ENCODE measurements at regions not wholly inside any gene's neighbourhood (a gene's known extent, or its start where the extent isn't known, plus 50 kb on each side); places are given as distances from the start of the nearest gene placed in this dataset.

DNA sequence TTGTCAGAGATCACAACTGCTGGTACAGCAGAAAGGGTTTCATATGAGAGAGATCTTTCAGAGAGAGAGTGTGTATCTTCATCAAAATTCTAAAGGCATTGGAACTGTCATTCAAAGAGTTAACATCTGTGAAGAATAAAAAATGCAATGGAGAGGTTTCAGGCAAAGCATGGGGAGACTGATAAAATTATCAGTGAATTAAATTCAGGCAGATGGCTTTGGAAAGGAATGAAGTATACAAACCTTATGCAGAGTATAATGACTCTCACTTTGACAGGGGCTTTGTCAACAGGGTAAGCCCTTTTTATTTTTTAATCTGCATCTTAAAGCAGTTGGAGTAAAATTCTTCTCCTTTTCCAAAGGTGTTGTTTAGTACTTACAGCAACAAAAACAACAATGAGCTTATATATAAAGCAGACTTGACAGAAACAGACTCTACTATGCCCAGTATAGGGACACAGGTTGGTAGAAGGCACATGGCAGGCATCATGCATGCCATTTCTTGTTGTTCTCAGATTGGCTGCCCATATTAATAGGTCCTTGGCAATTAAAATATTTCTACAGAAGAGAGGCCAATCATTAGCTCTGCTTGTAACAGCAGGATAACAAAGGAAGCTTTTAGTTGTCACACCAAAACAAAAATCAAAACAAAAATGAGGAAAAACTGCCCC is 54.9 kb upstream of the NXPH1 start:
- DNase-seq (ENCODE audit: low read depth), result no peak
- TF ChIP-seq, protein P1, sequence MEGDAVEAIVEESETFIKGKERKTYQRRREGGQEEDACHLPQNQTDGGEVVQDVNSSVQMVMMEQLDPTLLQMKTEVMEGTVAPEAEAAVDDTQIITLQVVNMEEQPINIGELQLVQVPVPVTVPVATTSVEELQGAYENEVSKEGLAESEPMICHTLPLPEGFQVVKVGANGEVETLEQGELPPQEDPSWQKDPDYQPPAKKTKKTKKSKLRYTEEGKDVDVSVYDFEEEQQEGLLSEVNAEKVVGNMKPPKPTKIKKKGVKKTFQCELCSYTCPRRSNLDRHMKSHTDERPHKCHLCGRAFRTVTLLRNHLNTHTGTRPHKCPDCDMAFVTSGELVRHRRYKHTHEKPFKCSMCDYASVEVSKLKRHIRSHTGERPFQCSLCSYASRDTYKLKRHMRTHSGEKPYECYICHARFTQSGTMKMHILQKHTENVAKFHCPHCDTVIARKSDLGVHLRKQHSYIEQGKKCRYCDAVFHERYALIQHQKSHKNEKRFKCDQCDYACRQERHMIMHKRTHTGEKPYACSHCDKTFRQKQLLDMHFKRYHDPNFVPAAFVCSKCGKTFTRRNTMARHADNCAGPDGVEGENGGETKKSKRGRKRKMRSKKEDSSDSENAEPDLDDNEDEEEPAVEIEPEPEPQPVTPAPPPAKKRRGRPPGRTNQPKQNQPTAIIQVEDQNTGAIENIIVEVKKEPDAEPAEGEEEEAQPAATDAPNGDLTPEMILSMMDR (IDR thresholded peaks at IDR 0.05; ENCODE audit: insufficient read depth, low read depth, low read length, missing control alignments), result no peak
- no peak overlapping the region for H3K4me3 ChIP-seq (ENCODE audit: low read depth, low read length)

DNA sequence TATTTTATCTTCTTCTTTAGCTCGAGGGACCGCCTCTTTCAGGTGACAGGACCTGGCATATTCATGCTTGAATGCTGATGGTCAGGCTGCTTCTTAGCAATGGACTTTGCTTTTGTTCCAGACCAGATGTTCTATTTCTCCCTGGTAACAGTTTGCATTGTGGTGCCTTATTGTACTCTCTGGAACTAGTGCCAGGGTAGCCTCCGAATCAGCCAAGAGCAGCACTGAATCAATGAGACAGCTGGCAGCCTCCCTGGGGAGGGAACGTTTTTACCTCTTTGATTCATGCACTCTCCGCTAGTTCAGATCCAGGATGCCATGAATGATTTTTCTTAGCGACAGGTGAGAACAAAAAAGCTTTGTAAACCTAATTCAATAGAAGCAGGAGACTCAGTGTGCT is 54.1 kb upstream of the NXPH1 start:
- no peak overlapping the region for H3K4me3 ChIP-seq (ENCODE audit: low read depth, low read length)
- TF ChIP-seq, protein P1 (IDR thresholded peaks at IDR 0.05; ENCODE audit: insufficient read depth, low read depth, low read length, missing control alignments), result no peak

DNA sequence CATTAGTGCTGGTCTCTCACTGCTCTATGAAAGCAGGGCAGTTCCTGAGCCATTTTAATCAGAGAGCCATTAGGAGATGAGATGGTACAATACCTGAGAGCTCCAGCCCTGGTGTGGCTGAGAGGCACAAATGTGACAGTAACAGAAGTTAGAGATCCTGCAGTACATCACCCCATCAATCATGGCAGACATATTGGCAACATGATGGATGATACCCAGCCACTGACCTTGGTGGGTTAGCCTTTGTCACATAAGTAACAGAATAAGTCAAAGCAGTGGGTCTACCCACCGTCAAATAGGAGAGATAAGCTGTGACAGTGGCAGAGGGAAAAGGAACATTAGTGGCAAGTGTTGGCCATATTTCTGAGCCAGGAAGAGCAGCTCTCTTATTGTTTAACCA is 53.3 kb upstream of the NXPH1 start:
- no peak overlapping the region for H3K4me3 ChIP-seq (ENCODE audit: low read depth, low read length)
- no peak for DNase-seq (ENCODE audit: low read depth)
- TF ChIP-seq, protein P1 (IDR thresholded peaks at IDR 0.05; ENCODE audit: insufficient read depth, low read depth, low read length, missing control alignments), result no peak

More for the DNA sequence above, 54.1 kb upstream of the NXPH1 start:
- DNase-seq (ENCODE audit: low read depth), result no peak

DNA sequence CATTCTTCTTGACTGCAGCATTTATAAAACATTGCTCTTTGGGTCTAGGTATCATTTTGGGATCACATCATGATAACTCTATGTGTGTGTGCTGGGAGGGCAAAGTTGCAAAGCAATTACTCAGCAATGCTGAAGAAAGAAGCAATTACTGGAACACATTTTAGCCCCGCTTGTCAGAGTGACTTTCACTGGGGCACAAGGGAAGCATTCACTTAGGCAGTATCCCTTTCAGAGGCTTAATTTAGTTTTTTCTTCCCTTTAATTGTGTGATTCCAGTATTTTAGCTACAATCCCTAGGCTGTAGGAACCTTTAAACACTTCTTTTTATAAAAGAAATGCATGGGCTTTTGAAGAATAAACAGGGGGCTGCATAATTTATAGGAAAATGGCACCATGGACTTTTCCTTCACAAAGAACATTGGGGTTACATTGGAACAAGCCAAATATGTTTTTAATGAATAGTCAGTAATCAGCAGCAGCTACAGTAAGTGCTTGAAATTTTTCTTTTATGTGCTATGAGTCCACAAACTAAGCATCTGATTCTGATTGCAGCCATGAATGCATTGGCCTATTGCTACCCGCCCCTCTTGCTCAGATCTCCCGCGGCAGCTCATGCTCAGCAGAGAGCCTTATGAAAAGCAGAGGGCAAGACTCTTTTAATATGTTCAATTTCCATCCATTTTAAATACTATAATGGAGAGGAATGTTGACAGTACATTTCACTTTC is 51.2 kb upstream of the NXPH1 start:
- DNase-seq (ENCODE audit: low read depth), result no peak
- H3K4me3 ChIP-seq (ENCODE audit: low read depth, low read length), result no peak overlapping the region
- TF ChIP-seq, protein P1 (IDR thresholded peaks at IDR 0.05; ENCODE audit: insufficient read depth, low read depth, low read length, missing control alignments), result no peak
